Left cardiac atrium (tissue), 4 donors: ENCODE measurements at regions not wholly inside any gene's neighbourhood (a gene's known extent, or its start where the extent isn't known, plus 50 kb on each side); places are given as distances from the start of the nearest gene placed in this dataset.
"Not testable (repeated sequence)": the region's sequence is repeated elsewhere in the genome, so short reads cannot be mapped to it uniquely, and the experiment has no call there.

ENCODE experiments used
- ATAC-seq, 2 donors: fragments of 200-7000 bp; cut with Tn5 transposase; one replicate each; pipeline ENCODE4 v1.9.1; 2020; ENCODE audit warnings: mild to moderate bottlenecking in 2 of 2, moderate library complexity in 2 of 2
- DNase-seq: peaks from one replicate; pipeline ENCODE4 v3.0.0-alpha.2; 2020
- intact Hi-C, 2 donors: fragments of 100-400 bp; cut with DNase I; formaldehyde crosslinking; loops; one replicate each; pipeline versions ENCODE4 v1.14.1 to v1.15.1; 2022 to 2023
- donor health status: DM: no; HTN: yes; CAD: no.
- donor health status: DM: no; HTN: yes; CAD: no; lungs with severe emphysema.
- donor health status: DM: yes; HTN: yes; CAD: no.
- donor health status: Dilated cardiomyopathy.

DNA sequence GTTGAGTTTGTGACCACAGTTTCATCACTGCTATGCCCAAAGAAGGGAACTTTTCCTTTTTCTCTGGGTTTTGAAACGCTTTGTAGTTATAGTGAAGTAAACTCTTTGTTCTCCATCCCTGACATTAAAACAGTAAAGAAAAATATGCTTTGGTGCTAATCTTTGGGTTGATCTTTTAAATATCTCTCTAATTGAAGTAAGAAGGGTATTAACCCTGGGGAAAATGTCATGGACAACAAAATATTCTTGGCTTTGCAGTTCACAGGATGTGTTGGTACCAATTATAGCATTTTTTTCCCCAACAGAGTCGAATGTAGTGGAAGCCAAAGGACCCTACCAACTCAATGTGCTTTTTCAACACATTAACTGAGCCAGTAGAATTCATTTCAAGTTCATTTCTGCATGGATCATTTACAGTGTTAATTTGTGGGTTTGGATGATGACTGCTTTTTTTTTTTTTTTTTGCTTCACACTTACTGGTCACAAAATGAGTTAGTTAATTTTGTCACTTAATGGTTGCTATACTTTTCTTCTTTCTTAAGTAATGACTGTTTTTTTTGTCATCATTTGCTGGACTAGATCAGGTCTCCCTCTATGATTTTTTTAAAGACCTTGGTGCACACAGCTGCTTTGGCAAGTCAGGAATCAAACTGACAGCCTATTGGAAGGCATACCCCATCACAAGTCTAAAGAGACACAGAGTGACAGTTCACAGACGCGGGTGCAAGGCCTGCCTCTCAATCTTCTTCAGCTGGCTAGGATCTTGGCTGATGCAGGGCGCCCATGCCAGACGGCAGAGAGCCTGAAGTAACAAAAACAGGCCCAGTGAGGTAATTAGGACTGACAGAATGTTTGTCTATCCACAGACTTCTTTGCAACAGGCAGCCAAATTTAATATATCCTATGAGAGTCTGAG is 98.8 kb upstream of the MMADHC start:
- DNase-seq (no peak), ATAC-seq (peak; percentile 19 to 41)
- intact Hi-C loops = no loop called here

DNA sequence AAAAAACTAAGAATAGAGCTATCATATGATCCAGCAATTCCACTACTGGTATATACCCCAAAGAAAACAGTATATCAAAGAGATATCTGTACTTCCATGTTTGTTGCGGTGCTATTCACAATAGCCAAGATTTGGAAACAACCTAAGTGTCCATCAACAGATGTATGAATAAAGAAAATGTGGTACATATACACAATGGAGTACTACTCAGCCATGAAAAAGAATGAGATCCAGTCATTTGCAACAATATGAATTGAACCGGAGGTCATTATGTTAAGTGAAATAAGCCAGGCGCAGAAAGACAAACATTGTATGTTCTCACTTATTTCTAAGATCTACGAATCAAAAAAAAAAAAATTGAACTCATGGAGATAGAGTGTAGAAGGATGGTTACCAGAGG is 97.8 kb upstream of the MMADHC start:
- ATAC-seq, intact Hi-C loops: not testable (repeated sequence)

DNA sequence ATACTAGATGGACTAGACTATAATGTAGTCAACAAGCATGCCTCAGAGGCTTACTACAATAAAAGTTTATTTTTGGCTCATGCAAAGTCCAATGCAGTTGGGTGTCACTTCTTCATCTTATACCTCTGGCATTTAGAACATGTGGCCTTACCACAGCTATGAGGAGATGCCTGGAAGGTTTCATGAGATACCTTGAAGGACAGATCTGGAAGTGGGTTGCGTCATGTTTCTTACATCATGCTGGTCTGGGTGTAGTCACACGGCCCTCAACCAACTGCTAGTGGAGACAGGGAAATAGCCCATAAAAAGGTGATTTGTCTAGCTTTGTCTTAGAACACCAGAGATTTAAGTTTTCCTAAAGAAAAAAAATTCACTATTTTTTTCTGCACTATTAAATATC is 91.7 kb upstream of the MMADHC start:
- no peak for ATAC-seq
- intact Hi-C loops = no loop called here
- no peak for DNase-seq

More for the DNA sequence above, 97.8 kb upstream of the MMADHC start:
- DNase-seq = not testable (repeated sequence)

DNA sequence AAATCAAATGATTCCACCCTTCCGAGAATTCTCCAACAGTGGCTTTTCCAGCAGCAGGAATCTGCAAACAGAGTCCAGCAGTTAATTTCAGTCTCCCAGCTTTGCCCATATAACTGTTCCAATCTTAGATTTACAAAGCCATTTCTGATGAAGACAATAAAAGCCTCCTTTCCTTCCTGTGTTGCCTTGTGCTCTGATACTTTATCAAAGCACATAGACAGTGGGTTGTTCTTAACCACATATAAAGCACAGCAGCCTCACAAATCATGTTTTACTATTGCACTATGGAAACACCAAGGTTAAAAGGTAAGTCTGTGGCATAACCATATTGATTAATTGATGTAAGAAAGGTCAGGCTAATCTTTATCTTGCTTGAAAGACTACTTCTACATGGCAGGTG is 89.8 kb upstream of the MMADHC start:
- intact Hi-C loops = no loop called here
- DNase-seq (no peak), ATAC-seq (no peak)

DNA sequence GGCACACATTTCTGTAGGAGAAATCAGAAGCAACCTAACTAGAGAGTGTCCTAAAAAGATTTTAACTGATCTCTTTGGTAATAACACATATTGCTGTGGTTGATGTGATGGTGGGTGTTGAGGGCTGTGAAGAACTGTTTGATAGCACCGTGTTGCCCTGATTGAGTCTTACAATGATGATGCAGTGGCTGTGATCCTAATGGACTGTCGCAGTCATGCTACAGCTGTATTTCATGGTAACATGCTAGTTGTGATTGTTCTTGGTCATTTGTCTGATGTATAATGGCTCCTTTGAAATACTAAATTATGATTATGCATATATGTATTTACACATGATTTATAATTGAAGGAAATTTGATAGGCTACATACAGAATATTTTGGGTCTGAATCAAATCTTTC is 82.5 kb upstream of the MMADHC start:
- ATAC-seq (no peak), DNase-seq (no peak)
- intact Hi-C loops = no loop called here

DNA sequence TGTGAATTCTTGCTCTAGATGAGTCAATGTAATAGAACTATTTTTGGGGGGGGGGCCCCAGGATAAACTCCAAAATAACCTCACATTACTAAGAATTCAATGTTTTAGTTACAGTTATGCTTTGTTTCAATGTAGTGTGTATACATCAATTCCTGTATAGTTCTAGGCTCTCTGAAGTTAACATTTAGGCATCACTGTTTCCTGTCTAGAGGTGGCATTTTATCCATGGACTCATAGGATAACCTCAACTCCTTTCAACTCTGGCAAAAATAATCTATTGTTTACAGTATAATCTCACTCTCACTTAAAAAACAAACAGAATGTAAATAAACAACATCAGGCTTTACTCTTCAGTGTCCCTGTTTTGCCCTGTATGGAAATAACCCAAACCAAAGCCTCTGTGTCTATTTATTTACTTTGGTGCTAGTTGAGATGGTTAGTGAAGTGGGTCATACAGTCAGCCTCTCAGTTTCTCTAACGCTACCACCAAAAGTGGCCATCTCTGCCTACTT is 79.3 kb upstream of the MMADHC start:
- ATAC-seq (no peak), DNase-seq (no peak)
- intact Hi-C loops = no loop called here

DNA sequence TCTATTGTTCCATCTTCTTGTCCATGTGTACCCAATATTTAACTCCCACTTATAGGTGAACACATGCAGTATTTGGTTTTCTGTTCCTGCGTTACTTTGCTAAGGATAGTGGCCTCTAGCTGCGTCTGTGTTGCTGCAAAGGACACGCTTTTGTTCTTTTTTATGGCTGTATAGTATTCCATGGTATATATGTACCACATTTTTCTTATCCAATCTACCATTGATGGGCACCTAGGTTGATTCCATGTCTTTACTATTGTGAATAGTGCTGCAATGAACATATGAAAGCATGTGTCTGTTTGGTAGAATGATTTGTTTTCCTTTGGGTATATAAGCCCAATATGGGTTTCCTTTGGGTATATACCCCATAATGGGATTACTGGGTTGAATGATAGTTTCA is 77.3 kb upstream of the MMADHC start:
- ATAC-seq = no peak
- intact Hi-C loops = no loop called here
- DNase-seq = no peak

DNA sequence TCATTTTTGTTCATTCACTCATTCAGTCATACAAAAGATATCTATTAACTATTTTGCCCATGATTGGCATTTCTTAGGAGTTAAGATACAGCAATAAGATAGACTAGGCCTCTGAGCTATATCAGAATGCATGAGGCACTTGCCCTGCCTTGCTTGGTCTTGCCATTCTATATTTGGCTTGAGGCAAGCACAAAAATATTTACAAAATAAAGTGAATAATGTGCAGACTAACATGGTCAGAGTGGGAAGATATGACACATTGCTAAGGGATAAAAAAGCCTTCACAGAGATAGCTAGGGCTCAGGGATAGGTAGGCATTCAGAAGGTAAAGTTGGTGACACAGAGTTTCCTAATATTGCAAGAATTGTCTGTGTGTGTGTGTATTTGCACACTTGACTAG is 75.0 kb upstream of the MMADHC start:
- ATAC-seq (no peak), DNase-seq (no peak)
- intact Hi-C loops = no loop called here

DNA sequence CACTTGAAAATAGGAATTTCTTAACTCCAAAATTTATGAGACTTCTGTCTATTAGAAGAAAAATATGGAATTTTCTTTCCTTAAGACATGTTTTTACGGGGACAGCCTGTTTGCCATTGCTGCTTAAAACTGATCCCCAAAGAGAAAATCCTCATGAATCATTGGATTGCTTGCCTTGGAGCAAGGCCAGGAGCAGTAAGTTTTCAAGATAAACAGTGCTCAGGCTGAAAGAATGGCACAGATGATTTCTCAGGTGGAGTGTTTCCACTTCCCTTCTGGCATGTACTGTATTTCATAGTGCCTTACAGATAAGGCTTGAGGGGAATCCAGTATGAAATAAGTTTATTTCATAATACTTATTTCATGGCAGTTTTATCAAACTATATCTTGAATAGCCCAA is 74.3 kb upstream of the MMADHC start:
- peak; percentile 20 for DNase-seq
- intact Hi-C loops = no loop called here
- ATAC-seq = peak; percentile 53 to 92

DNA sequence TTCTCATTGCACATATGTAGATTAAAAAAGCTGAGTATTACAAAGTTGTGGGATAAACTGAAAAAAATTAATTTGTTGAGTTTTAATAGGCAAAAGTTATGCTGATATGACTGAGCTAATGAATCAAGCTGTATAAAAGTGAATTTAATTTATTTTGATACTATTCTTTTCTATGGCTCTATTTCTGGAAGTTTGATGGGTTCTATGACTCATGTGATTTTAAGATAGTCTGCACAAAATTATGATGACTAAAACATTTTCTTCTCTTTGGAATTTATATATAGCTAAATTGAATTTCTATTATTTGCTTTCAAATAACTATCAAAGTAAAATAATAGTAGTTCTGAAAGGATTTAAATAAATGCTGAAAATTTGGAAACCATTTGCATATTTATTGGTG is 71.0 kb upstream of the MMADHC start:
- DNase-seq (no peak), ATAC-seq (no peak)
- intact Hi-C loops = no loop called here

DNA sequence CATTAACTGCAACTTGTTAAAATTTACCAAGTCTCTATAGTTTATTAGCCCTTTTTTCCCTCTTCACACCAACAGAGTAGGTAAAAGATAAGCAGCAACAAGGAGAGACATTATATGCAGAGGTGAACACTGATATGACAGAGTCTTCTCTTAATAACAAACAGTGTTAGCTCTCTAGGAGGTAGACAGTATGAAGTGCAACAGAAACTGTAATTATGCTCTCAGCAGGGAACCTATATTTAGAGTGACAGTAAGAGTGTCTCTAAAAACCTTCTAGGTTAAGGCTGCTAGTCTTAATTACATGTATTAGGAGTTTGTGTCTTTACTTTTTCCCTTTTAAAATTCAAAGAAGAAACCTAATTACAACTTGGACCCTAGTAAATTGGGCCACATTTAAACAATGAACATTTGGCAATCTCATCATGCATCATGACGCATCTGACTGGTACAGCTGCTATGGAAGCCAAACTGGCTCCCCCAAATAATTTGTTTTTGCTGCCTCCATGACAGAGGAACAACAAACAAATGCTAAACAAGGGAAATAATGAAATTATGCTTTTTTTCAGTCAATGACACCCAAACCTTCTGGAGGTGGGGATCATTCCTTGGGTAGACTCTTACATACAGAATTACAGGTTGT is 69.9 kb upstream of the MMADHC start:
- intact Hi-C loops = no loop called here
- ATAC-seq = no peak

DNA sequence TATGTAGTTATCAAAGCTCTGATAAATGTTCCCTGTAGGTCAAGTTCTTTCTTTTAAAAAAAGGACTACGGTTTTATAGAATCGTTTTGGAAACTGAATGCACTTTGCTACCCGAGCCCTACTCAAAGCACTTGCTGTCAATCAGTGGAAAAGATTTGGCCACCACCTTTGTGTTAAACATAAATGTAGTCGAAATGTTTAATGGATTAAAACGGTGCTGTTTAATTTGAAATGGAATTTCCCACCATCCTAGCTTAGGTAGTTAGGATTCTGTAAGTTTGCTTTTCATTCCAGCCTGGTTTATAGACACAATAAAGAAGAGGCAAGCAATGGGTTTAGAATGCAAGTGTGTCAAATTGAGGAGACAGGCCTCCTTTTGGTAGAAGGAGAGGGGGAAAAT is 69.4 kb upstream of the MMADHC start:
- intact Hi-C loops = no loop called here
- DNase-seq (no peak), ATAC-seq (no peak)

More for the DNA sequence above, 69.9 kb upstream of the MMADHC start:
- no peak for DNase-seq

DNA sequence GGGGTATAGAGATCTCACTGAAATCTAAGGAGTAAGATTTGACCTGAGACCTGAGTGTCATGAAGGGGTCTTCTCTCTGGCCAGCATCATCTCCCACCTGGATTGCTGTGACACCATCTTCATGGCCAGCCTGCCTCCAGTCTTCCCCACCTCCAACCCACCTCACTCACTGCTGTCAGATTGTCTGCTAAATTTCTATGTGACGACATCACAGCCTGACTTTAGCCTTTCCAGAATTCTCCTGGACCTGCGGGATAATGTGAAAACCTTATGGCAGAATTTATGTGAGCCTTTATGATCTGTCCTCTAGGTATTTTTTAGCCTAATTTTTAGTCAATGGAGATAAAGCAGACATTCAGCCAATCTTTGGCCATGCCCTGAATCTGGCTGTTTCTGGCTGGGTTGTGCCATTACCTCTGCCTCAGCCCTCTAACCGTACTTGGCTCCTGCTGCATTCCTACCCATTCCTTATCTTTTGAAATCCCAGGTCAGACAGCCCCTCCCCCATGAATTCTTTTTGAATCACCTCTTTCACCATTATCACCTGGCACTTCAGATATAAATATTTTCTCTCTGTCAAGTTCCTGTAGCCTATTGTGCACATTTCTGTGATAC is 66.4 kb upstream of the MMADHC start:
- no peak for DNase-seq
- no peak for ATAC-seq
- intact Hi-C loops = no loop called here

DNA sequence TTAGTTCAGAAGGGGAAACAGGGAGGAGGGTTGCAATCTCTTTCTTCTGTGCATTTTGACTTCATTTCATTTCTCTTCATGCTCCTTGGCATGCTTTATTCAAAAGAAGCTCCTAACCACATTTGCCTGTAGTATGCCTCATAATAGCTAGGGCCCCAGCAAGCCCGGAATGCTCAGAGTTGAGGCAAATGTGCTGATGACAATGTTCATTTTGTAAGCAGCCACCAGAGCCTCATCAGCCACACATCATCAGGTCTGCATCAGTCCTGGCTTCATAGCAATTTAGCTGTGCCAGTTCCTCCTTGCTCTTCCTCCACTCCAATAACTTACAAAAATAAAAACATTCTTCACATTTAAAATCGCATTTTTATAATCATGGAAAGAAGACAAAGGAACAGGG is 65.4 kb upstream of the MMADHC start:
- peak; percentile 9 to 77 for ATAC-seq
- DNase-seq = peak; percentile 18
- intact Hi-C loops = no loop called here

DNA sequence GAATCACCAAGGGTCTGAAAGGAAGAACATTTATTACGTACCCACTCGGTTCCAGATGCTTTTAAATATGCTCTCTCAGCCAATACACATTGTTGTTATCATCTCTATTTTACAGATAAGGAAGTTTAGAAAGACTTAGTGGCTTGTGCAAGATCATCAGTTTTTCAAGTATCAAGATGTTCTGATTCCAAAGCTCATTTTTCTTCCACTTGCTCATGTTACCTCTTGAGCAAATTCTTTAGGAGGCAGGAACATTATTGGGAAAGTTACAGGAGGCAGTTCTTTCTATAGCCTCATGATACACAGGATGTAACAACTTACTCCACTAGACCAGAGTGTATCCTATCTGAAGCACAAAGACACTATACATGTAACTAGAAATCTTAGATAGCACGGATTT is 65.0 kb upstream of the MMADHC start:
- peak in 1 of 2 donors; percentile 41 for ATAC-seq
- intact Hi-C loops = no loop called here
- DNase-seq = no peak

DNA sequence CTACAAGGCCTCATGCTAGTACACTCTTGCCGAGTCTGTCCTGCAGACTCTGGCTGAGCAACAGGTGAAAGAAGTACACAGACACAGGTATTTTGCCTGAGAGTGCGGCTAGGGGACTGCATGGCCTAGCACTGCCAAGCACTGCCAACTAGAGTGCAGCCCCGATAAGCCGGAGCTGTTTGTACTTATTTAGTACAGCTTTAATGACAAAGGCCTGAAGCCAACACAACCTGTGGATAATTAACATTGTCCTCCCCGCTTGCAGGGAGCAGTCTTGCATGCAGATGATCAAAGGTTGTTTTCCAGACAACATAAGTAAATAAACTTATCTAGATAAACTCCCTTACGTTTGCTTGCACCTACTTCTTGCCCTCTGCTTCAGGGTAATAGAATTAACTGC is 63.7 kb upstream of the MMADHC start:
- no peak for ATAC-seq
- intact Hi-C loops = no loop called here
- DNase-seq = no peak

DNA sequence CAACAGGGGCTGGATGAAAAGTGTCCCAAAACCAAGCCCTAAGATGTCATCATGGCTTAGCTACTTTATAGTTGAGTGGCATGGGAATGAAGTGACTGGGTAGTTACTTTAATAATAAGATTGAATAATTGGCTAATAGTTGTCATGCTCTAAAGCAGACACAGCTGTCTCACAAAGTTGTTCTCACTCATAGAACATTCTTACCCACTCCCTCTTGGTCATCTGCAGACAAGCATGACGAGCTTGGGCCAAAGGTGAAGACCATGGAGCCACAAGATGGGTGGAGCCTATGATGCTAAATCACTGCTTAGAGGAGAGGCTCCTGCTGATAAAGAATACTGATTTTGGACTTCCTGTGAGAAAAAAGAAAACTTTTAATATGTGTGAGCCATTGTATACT is 62.4 kb upstream of the MMADHC start:
- ATAC-seq (no peak), DNase-seq (no peak)
- intact Hi-C loops = no loop called here

DNA sequence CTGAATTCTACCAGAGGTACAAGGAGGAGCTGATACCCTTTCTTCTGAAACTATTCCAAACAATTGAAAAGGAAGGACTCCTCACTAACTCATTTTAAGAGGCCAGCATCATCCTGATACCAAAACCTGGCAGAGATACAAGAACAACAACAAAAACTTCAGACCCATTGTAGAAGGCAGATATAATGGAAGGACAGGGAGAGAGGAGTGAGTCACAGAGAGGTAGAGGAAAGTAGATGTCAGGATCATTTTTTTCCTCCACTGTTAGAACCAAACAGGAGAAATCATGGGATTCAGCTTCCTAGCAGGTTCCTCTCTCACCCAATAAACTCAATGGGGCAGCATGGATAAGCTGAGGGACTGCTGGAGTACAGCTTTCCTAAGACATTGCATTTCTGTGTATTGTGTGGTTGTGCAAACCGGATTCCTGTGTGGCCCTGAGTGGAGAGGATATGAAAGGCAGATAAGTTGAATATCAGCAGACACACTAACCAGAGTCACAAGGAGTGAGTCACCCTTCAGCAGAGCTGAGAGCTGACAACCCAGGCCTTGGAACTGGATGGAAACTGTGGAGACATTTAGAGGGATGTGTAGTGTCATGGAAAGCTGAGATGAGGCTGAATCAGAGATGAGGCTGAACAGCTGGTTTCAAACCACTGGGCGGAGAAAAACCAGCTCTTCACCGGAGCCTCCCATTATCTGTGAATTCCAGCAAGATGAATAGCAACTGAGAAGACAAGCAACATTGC is 60.9 kb upstream of the MMADHC start:
- DNase-seq (peak; percentile 45), ATAC-seq (peak; percentile 83 to 94)
- intact Hi-C loops = no loop called here

DNA sequence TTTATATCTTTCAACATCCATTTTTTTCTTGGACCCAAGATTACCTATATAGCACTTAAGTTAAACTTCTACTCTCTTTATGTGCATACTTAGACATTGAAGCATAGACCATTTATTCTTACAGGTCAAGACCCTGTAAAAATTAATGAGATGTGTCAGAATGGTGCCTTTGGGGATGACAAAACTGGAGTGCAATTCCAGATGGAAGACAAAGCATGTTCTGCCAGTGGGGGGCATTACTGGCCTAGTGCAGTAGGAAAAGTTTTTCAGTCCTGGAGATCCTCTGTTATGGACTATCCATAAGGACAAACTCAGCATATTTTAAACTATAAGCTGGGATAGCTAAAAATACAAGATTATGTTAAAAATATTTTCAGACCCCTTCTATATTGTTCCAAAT is 57.8 kb upstream of the MMADHC start:
- intact Hi-C loops = no loop called here
- no peak for DNase-seq
- ATAC-seq = no peak
